ENCODE measurements at regions not wholly inside any gene's neighbourhood (a gene's known extent, or its start where the extent isn't known, plus 50 kb on each side); places are given as distances from the start of the nearest gene placed in this dataset.

DNA sequence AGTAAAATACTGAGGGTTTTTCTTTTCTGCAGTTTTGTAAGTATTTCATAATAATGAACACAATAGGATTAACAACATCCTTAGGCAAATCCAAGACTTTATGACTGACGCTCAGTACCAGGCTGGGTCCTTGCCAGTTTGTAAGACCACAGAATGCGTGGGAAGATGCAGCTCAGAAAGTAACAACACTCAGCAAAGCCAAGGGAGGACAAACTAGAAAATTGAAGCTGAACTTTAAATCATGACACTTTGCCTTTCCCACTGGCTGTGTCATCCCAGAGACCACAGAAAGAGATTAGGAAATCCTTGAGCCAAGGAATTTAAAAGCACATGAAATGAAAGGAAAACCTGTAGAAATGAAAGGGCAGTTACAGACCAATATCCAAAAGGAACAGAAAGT is 426.3 kb upstream of the CHRM3 start:
- Histone ChIP-seq H3K4me1 (ENCODE audit: control insufficient read depth in 1 of 2, insufficient read depth in 1 of 2, low read depth in 1 of 2, low read length in 1 of 2) (no peaks in the 10 kb centered on the region), H3K4me3 (ENCODE audit: low read depth in 1 of 2, low read length in 1 of 2) (no peak overlapping the region), H3K27ac (no peak overlapping the region), H3K27me3 (no peaks in the 10 kb centered on the region), H3K36me3 (no peaks in the 10 kb centered on the region), H3K9me3 (no peaks in the 10 kb centered on the region)
- TF ChIP-seq, protein P1, sequence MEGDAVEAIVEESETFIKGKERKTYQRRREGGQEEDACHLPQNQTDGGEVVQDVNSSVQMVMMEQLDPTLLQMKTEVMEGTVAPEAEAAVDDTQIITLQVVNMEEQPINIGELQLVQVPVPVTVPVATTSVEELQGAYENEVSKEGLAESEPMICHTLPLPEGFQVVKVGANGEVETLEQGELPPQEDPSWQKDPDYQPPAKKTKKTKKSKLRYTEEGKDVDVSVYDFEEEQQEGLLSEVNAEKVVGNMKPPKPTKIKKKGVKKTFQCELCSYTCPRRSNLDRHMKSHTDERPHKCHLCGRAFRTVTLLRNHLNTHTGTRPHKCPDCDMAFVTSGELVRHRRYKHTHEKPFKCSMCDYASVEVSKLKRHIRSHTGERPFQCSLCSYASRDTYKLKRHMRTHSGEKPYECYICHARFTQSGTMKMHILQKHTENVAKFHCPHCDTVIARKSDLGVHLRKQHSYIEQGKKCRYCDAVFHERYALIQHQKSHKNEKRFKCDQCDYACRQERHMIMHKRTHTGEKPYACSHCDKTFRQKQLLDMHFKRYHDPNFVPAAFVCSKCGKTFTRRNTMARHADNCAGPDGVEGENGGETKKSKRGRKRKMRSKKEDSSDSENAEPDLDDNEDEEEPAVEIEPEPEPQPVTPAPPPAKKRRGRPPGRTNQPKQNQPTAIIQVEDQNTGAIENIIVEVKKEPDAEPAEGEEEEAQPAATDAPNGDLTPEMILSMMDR (IDR thresholded peaks at IDR 0.05): no peak

DNA sequence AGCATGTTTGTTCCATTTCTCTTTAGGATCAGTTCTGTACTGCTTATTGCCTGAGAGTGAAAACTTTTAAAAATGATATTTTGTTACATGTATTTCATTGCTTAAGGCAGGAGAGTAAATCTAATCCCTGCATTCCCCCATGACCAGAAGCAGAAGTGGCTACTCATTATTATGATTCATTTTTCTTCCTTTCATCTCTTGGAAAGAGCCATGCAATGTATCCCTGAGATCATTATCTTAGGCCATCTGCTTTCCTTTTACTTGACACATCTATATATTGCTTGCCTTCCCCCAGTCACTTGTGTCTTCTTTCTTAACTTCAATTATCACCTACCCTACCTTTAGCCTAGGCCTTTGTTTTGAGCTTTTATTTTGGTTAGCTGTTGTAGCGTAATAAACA is 430.4 kb upstream of the CHRM3 start:
- Histone ChIP-seq H3K4me1 (ENCODE audit: control insufficient read depth in 1 of 2, insufficient read depth in 1 of 2, low read depth in 1 of 2, low read length in 1 of 2) (no peaks in the 10 kb centered on the region), H3K4me3 (ENCODE audit: low read depth in 1 of 2, low read length in 1 of 2) (no peak overlapping the region), H3K27me3 (no peaks in the 10 kb centered on the region), H3K27ac (no peak overlapping the region), H3K9me3 (no peaks in the 10 kb centered on the region), H3K36me3 (no peaks in the 10 kb centered on the region)
- TF ChIP-seq, protein P1 (IDR thresholded peaks at IDR 0.05): no peak

DNA sequence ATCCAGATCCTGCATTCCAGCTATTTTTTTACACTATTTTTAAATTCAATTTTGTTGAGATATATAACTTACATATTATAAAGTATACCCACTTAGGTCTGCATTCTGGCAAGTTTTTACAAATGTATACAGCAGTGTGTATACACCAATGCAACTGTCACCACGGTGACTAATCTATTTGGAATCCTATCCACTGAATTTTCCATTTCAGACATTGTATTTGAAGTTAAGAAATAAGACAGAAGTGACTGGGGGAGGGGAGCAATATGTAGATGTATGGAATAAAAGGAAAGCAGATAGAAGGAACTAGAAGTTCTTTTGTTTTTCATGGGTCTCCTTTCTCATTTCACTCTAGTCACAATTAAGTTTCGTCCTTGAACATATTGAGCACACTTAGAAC is 431.5 kb upstream of the CHRM3 start:
- TF ChIP-seq, protein P1 (IDR thresholded peaks at IDR 0.05): no peak
- H3K4me1 ChIP-seq (ENCODE audit: control insufficient read depth in 1 of 2, insufficient read depth in 1 of 2, low read depth in 1 of 2, low read length in 1 of 2): no peaks in the 10 kb centered on the region
- no peak overlapping the region for H3K27ac ChIP-seq
- no peaks in the 10 kb centered on the region for H3K27me3 ChIP-seq
- no peak overlapping the region for H3K4me3 ChIP-seq (ENCODE audit: low read depth in 1 of 2, low read length in 1 of 2)
- no peaks in the 10 kb centered on the region for H3K9me3 ChIP-seq
- no peaks in the 10 kb centered on the region for H3K36me3 ChIP-seq

DNA sequence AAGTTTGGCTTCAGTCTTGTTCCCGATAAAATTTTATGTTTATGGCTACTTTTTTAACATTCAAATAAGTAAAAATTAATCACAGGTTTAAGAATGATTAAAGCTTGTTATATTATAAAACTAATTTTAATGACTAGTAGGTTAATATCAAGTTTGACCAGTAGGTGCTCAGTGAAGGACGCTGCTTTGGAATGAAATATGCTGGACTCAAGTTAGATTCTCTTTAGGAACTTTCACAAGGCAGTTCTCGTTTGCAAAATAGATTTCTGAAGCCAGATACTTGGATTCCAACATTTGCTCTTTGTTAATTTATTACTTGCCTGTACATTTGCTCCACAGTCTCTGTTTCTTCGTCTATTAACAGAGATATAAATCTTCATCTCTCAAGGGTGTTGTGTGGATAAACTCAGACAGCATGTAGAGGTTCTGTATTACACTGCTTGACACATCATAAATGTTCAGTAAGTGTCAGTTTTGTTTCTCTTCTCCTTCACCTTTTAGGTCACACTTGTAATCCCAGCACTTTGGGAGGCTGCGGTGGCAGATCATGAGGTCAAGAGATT is 432.8 kb upstream of the CHRM3 start:
- Histone ChIP-seq H3K27me3 (no peaks in the 10 kb centered on the region), H3K4me3 (ENCODE audit: low read depth in 1 of 2, low read length in 1 of 2) (no peak overlapping the region), H3K27ac (no peak overlapping the region), H3K36me3 (no peaks in the 10 kb centered on the region), H3K4me1 (ENCODE audit: control insufficient read depth in 1 of 2, insufficient read depth in 1 of 2, low read depth in 1 of 2, low read length in 1 of 2) (no peaks in the 10 kb centered on the region), H3K9me3 (no peaks in the 10 kb centered on the region)
- TF ChIP-seq, protein P1 (IDR thresholded peaks at IDR 0.05): no peak

DNA sequence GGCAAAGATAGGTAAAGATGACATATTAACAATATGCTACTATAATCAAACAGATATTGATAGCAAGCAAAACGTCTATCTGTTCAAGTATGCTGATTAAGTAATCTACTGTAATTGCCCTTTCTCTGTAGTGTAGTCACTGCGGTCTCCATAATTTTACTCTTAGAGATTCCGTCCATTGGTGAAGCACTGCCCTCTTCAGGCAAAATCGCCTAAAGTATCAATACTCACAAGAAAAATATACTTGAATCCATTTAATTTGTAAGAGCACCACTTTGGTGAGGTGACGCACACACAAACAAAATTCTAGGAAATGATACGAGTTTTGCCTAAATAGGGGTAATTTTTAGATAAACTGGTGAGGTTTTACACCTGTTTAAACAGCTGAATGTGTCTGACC is 434.6 kb upstream of the CHRM3 start:
- Histone ChIP-seq H3K27ac (no peak overlapping the region), H3K9me3 (no peaks in the 10 kb centered on the region), H3K4me3 (ENCODE audit: low read depth in 1 of 2, low read length in 1 of 2) (no peak overlapping the region), H3K36me3 (no peaks in the 10 kb centered on the region), H3K27me3 (no peaks in the 10 kb centered on the region), H3K4me1 (ENCODE audit: control insufficient read depth in 1 of 2, insufficient read depth in 1 of 2, low read depth in 1 of 2, low read length in 1 of 2) (no peaks in the 10 kb centered on the region)
- TF ChIP-seq, protein P1 (IDR thresholded peaks at IDR 0.05): no peak

DNA sequence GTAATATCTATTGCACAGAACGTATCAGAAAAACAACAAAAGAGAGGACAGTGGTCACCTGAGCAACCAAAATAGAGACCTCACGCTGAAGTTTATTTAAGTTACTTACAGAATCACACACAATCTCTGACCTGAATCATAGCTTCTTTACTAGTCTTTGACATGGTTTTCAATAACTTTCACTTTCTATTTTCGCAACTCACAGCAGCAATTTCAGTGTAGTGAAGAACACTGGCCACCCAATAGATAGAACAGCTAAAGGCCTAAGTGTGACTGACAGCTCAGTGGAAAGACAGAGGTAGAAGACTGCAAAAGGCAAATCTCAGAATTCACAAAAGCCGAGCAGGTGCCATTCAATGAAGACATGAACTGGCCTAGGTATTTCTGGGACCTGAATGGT is 435.6 kb upstream of the CHRM3 start:
- H3K4me1 ChIP-seq (ENCODE audit: control insufficient read depth in 1 of 2, insufficient read depth in 1 of 2, low read depth in 1 of 2, low read length in 1 of 2): no peaks in the 10 kb centered on the region
- no peak overlapping the region for H3K4me3 ChIP-seq (ENCODE audit: low read depth in 1 of 2, low read length in 1 of 2)
- no peak overlapping the region for H3K27ac ChIP-seq
- H3K27me3 ChIP-seq: no peaks in the 10 kb centered on the region
- H3K9me3 ChIP-seq: no peaks in the 10 kb centered on the region
- H3K36me3 ChIP-seq: no peaks in the 10 kb centered on the region
- TF ChIP-seq, protein P1 (IDR thresholded peaks at IDR 0.05): no peak

Measured in neutrophil (primary cell).